Spleen (tissue), 11 donors: ENCODE measurements at regions not wholly inside any gene's neighbourhood (a gene's known extent, or its start where the extent isn't known, plus 50 kb on each side); places are given as distances from the start of the nearest gene placed in this dataset.

Experiments used
- DNase-seq: peaks from one replicate; pipeline ENCODE4 v3.0.0-alpha.2; 2020
- H3K27ac ChIP-seq, 8 donors: fragments of 200-600 bp; sonication (generic) in 7 of 8; 1 replicate in 4 of 8; 2 replicates in 4 of 8; pipeline versions ENCODE4 v1.5.0 to v1.8.0; 2016 to 2021; ENCODE audit warnings: inconsistent platforms in 4 of 8, mild to moderate bottlenecking in 4 of 8, moderate library complexity in 1 of 8
- H3K27me3 ChIP-seq, 7 donors: fragments of 200-600 bp; sonication (generic) in 6 of 7; replicated peaks in 1 of 7; 1 replicate in 4 of 7; 2 replicates in 3 of 7; pipeline versions ENCODE4 v1.5.0 to v1.8.0; 2016 to 2021; ENCODE audit warnings: inconsistent platforms in 3 of 7, mild to moderate bottlenecking in 1 of 7
- H3K36me3 ChIP-seq, 6 donors: fragments of 200-600 bp; sonication (generic) in 5 of 6; 1 replicate in 4 of 6; 2 replicates in 2 of 6; pipeline versions ENCODE4 v1.5.0 to v1.8.0; 2016 to 2021; ENCODE audit warnings: inconsistent platforms in 2 of 6
- H3K4me1 ChIP-seq, 6 donors: fragments of 200-600 bp; sonication (generic) in 5 of 6; 1 replicate in 3 of 6; 2 replicates in 3 of 6; pipeline versions ENCODE4 v1.5.0 to v1.8.0; 2016 to 2021; ENCODE audit warnings: inconsistent platforms in 3 of 6
- H3K4me3 ChIP-seq, 8 donors: fragments of 200-600 bp; sonication (generic) in 7 of 8; 1 replicate in 4 of 8; 2 replicates in 4 of 8; pipeline versions ENCODE4 v1.5.0 to v1.8.0; 2016 to 2021; ENCODE audit warnings: inconsistent platforms in 4 of 8, mild to moderate bottlenecking in 4 of 8, moderate library complexity in 2 of 8
- H3K9me3 ChIP-seq, 8 donors: fragments of 200-600 bp; sonication (generic) in 7 of 8; 1 replicate in 4 of 8; 2 replicates in 4 of 8; pipeline versions ENCODE4 v1.5.0 to v1.8.0; 2016 to 2021; ENCODE audit warnings: inconsistent platforms in 4 of 8
- CTCF ChIP-seq, 11 experiments: fragments of 200-600 bp in 7 of 11; fragments of 450-650 bp in 4 of 11; sonication (generic) in 4 of 11; IDR thresholded peaks in 8 of 11; conservative IDR thresholded peaks in 3 of 11; 1 replicate in 7 of 11; 2 replicates in 4 of 11; pipeline versions ENCODE4 v1.4.0 to v1.8.0; 2016 to 2021; ENCODE audit warnings: antibody characterized with exemption in 11 of 11, inconsistent platforms in 4 of 11, mild to moderate bottlenecking in 1 of 11
- POLR2A ChIP-seq, 3 donors: fragments of 450-650 bp; IDR thresholded peaks; one replicate each; pipeline ENCODE4 v1.5.1; 2017; ENCODE audit warnings: antibody characterized with exemption in 3 of 3, mild to moderate bottlenecking in 1 of 3
- POLR2AphosphoS5 ChIP-seq, 3 donors: sonication (generic); formaldehyde crosslinking; IDR thresholded peaks; one replicate each; pipeline ENCODE4 v1.5.1; 2017; ENCODE audit warnings: antibody characterized with exemption in 3 of 3
- WGBS, 5 donors: extraction: QIAGEN DNeasy Blood & Tissue Kit in 3 of 5; methylation state at CpG; one replicate each; pipeline versions ENCODE4 v1.1.5 to v1.1.7; 2013 to 2018; 5-methylcytosine and 5-hydroxymethylcytosine counted together
- intact Hi-C: fragments of 100-400 bp; cut with DNase I; formaldehyde crosslinking; loops from one replicate; pipeline ENCODE4 v1.15.0; 2023; ENCODE audit warnings: low total_unique reads
- donor health status: healthy with polysubstance abuse.
- donor health status: DM: no; HTN: no; CAD: no; lungs with moderate emphysema.
- donor health status: DM: no; HTN: no; CAD: no.
- donor health status: Bipolar disorder and iron deficiency.
- donor health status: healthy.
- donor health status: DM: no; HTN: no; CAD: no.
- donor health status: DM: yes; HTN: yes; CAD: no.

- Histone ChIP-seq H3K9me3 (no peaks in the 10 kb centered on the region), H3K27me3 (no peaks in the 10 kb centered on the region), H3K27ac (no peak overlapping the region), H3K4me1 (no peaks in the 10 kb centered on the region), H3K4me3 (no peak overlapping the region), H3K36me3 (no peaks in the 10 kb centered on the region)
- intact Hi-C loops, result no loop called here
- TF ChIP-seq POLR2AphosphoS5 (IDR thresholded peaks at IDR 0.05), result no peak
- TF ChIP-seq POLR2A (IDR thresholded peaks at IDR 0.05), result no peak
- TF ChIP-seq CTCF (IDR thresholded peaks at IDR 0.05 in 8 of 11, conservative IDR thresholded peaks at IDR 0.05 in 3 of 11), result no peak
- WGBS, 5 donors, result 83 to 89% (median 84%) methylated on average over 3 of the region's 3 CpGs
- DNase-seq, result no peak
These were observed 347.9 kb downstream of the NR2F2 start for GRCh38 chr15:96678386-96678785.

- Histone ChIP-seq H3K27me3 (no peaks in the 10 kb centered on the region), H3K36me3 (no peaks in the 10 kb centered on the region), H3K4me3 (no peak overlapping the region), H3K27ac (no peak overlapping the region), H3K9me3 (no peaks in the 10 kb centered on the region), H3K4me1 (no peaks in the 10 kb centered on the region)
- intact Hi-C loops, result no loop called here
- DNase-seq, result no peak
- WGBS, 5 donors, result 78 to 83% (median 83%) methylated on average over 5 of the region's 5 CpGs
- TF ChIP-seq POLR2AphosphoS5 (IDR thresholded peaks at IDR 0.05), result no peak
- no peak for TF ChIP-seq CTCF (IDR thresholded peaks at IDR 0.05 in 8 of 11, conservative IDR thresholded peaks at IDR 0.05 in 3 of 11)
- TF ChIP-seq POLR2A (IDR thresholded peaks at IDR 0.05), result no peak
These were observed 357.0 kb downstream of the NR2F2 start for GRCh38 chr15:96687388-96688107.

DNA sequence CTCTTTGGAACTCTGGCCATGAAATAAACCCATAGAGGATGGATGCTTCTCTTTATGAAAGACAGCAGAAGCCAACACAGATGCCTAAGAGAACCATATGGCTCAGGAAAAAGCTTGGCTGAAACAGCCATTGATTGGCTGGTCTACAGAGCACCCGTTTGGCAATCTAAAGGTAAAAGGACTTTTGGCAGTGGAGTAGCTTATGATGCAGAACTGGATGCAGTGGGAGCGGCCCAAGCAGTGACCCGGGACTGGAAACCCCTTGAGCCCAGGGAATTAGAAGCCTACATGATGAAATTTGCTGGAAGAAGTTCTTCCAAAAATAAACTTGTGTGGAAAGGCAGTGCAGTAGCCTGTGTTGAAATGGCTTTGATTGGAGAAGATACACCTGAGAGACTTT, 360.2 kb downstream of the NR2F2 start:
- Histone ChIP-seq H3K27me3 (no peaks in the 10 kb centered on the region), H3K36me3 (no peaks in the 10 kb centered on the region), H3K27ac (no peak overlapping the region), H3K4me3 (no peak overlapping the region), H3K4me1 (no peaks in the 10 kb centered on the region), H3K9me3 (no peaks in the 10 kb centered on the region)
- intact Hi-C loops, result no loop called here
- TF ChIP-seq CTCF (IDR thresholded peaks at IDR 0.05 in 8 of 11, conservative IDR thresholded peaks at IDR 0.05 in 3 of 11) (no peak), POLR2AphosphoS5 (IDR thresholded peaks at IDR 0.05) (no peak), POLR2A (IDR thresholded peaks at IDR 0.05) (no peak)
- no peak for DNase-seq
- WGBS, 5 donors, result 71 to 84% (median 82%) methylated on average over 3 of the region's 3 CpGs

DNA sequence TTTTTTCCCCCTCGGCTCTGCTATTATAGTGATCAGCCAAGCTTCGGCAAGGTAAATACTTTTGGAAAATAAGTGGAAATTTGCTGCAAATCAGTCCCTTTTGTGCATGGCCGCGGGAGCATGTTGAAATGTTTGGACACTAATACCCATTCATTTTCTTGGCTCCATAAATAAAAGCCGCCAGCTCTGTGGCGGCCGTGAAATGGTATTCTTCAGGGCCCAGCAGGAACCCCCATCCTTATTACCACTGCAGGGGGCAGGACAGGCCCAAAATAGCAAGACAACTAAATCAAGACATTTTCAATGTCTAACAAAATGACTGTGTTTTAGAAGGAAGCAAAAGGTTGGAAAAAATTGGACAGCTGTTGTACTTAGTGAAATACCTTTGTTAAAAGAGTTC, 362.3 kb downstream of the NR2F2 start:
- 88 to 98% (median 92%) methylated on average over 7 of the region's 7 CpGs for WGBS, 5 donors
- TF ChIP-seq POLR2A (IDR thresholded peaks at IDR 0.05) (no peak), POLR2AphosphoS5 (IDR thresholded peaks at IDR 0.05) (no peak), CTCF (IDR thresholded peaks at IDR 0.05 in 8 of 11, conservative IDR thresholded peaks at IDR 0.05 in 3 of 11) (no peak)
- H3K9me3 ChIP-seq, result no peaks in the 10 kb centered on the region
- no peaks in the 10 kb centered on the region for H3K36me3 ChIP-seq
- H3K4me3 ChIP-seq, result no peak overlapping the region
- no peaks in the 10 kb centered on the region for H3K27me3 ChIP-seq
- no peak overlapping the region for H3K27ac ChIP-seq
- no peak for DNase-seq
- no peaks in the 10 kb centered on the region for H3K4me1 ChIP-seq
- intact Hi-C loops, result no loop called here
